Ectodermal cell (in vitro differentiated cells): ENCODE measurements at regions not wholly inside any gene's neighbourhood (a gene's known extent, or its start where the extent isn't known, plus 50 kb on each side); places are given as distances from the start of the nearest gene placed in this dataset.

Source experiments
- H3K27ac ChIP-seq: 2 replicates; pipeline ENCODE4 v1.7.0; 2013; ENCODE audit warnings: mild to moderate bottlenecking, low read depth, low read length; ENCODE audit not compliant: insufficient read depth, poor library complexity, severe bottlenecking
- H3K27me3 ChIP-seq: 2 replicates; pipeline ENCODE4 v1.7.0; 2013; ENCODE audit warnings: mild to moderate bottlenecking, low read length; ENCODE audit not compliant: insufficient read depth, control insufficient read depth, poor library complexity, severe bottlenecking
- H3K36me3 ChIP-seq: one replicate; pipeline ENCODE4 v1.7.0; 2013; ENCODE audit warnings: low read length; ENCODE audit not compliant: control insufficient read depth, insufficient read depth
- H3K4me1 ChIP-seq: one replicate; pipeline ENCODE4 v1.7.0; 2013; ENCODE audit warnings: low read length; ENCODE audit not compliant: control insufficient read depth, insufficient read depth
- H3K4me3 ChIP-seq: 2 replicates; pipeline ENCODE4 v1.7.0; 2013; ENCODE audit warnings: low read depth, low read length, control low read depth; ENCODE audit not compliant: insufficient read depth
- H3K9me3 ChIP-seq: 2 replicates; pipeline ENCODE4 v1.7.0; 2013; ENCODE audit warnings: mild to moderate bottlenecking, low read length, moderate library complexity; ENCODE audit not compliant: control insufficient read depth
- WGBS, 2 experiments: methylation state at CpG; one replicate each; pipeline ENCODE4 v1.1.7; 2013; ENCODE audit warnings: missing lambda C conversion rate in 2 of 2; 5-methylcytosine and 5-hydroxymethylcytosine counted together

DNA sequence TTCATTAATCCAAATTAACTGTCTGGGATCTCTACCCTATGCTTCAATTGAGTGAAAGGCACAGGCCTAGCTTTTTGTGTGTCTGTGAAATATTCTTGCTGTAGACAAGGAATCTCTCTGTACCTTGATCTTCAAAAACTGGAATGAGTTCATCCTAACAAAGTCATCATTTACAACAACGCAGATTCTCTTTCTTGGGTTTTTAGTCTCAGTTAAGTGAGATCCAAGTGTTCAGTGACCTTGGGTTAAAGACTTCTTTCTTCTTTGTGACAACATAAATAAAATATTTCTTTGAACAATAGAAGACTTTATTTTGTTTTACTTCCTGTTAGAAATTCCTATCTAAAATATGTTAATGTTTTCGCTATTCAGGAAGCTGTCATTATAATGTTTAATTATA, 192.2 kb upstream of the LMNTD1 start:
- Histone ChIP-seq H3K4me3 (no peak overlapping the region), H3K27ac (no peak overlapping the region), H3K4me1 (no peaks in the 10 kb centered on the region), H3K36me3 (no peaks in the 10 kb centered on the region), H3K27me3 (no peaks in the 10 kb centered on the region), H3K9me3 (no peaks in the 10 kb centered on the region)
- 89% methylated on average over 1 of the region's 2 CpGs; no CpG with 5 or more reads in 1 of the 2 experiments for WGBS, 2 experiments

DNA sequence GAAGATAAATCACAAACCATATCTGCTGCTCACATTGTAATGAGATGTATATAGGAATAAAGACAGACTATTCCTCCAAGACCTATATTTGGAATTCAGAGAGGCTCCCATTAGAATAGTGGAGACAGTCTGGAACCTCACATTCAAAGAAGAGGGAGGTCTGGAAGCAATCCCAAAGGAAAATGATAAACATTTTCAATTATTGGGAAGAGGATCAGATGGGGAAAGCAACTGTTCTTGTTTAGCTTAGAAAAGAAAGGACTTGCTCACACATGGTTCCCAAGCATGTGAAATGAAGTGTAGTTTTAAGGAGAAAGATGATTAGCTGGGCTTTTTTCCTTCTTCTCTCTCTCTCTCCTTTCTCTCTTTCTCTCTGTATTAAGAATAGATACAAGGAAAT, 193.0 kb upstream of the LMNTD1 start:
- Histone ChIP-seq H3K4me3 (no peak overlapping the region), H3K27me3 (no peaks in the 10 kb centered on the region), H3K4me1 (no peaks in the 10 kb centered on the region), H3K9me3 (no peaks in the 10 kb centered on the region), H3K36me3 (no peaks in the 10 kb centered on the region), H3K27ac (no peak overlapping the region)

DNA sequence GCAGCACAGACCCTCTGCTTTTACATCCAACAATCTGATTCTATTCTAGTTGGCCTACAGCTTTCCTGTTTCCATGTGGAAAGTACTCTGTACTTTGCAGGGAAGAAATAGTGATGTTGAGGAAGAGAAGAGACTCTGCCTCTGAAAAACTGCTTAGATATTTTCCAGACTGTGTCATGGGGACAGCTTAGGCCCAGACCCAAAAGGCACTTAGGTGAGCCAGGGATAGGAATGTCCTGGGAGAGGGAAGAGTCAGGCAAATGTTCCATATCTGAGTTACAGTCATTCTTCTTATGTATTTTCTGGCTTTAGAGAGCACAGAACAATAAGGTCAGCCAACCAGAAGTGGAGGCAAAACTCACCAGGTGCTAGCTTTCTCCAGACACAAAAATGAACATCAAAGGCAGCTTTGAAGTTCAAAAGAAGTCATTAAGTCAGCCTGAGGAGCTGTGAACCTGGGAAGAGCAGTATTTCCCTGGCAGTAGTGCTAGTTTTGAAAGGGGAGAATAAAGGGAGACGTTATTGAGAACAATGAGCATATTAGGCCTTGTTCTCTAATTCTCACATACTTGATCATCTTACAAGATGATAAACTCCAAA, 199.7 kb upstream of the LMNTD1 start:
- no peak overlapping the region for H3K27ac ChIP-seq
- H3K27me3 ChIP-seq, result no peaks in the 10 kb centered on the region
- H3K4me1 ChIP-seq, result no peaks in the 10 kb centered on the region
- no peaks in the 10 kb centered on the region for H3K9me3 ChIP-seq
- 100% methylated on average over 1 of the region's 1 CpG; no CpG with 5 or more reads in 1 of the 2 experiments for WGBS, 2 experiments
- H3K4me3 ChIP-seq, result no peak overlapping the region
- H3K36me3 ChIP-seq, result no peaks in the 10 kb centered on the region

DNA sequence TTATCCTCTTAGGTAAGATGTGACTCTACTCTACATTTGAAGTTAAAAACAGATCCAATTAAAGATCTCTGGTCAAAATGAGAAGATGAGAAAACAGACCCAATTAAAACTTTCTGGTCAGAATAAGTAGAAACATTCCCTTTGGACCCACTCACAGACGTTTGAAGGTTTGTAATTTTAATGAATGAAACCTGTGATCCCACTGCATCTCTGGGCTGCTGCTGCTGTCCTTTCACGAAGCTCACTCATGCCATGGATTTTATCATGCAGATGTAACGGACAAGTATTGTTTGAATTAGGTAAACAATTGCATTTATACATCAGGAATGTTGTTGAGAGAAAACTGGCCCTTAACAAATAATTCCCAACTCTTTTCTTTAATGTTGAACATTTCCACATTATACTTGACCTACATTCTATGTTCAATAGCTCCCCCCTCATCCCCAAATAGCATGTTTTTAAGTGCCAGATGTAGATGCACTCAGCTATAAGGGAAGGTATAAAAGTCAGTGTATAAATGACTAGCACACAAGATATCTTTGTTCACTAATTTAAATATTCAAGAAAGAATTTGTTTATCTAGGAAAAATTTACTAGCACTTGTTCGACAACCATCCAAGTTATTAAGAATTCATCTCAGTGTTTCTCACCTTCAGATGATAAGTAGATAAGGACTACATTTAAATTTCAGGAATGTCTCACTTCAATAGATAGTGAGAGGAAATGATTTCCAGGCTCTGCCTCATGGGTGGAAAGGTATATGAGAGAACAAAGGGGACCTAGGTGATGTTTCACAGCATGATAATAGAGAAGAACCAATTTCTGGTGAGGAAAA, 202.3 kb upstream of the LMNTD1 start:
- no peak overlapping the region for H3K27ac ChIP-seq
- no peaks in the 10 kb centered on the region for H3K36me3 ChIP-seq
- no peaks in the 10 kb centered on the region for H3K9me3 ChIP-seq
- no peak overlapping the region for H3K4me3 ChIP-seq
- WGBS, 2 experiments, result 71 to 75% methylated on average over 3 of the region's 4 CpGs
- no peaks in the 10 kb centered on the region for H3K27me3 ChIP-seq
- H3K4me1 ChIP-seq, result no peaks in the 10 kb centered on the region

DNA sequence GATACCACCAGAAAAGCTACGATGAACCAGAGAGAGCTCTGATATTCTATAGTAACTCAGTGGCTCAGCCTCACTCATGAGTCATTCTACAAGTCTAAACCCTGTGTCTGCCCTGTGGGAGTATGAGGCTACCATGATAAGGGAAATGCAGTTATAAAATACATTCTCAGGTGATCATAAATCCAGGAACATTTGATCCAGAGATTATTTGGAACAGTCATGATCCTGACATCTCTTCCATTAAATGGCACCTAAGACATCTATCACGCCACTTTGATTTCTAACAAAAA, 202.6 kb upstream of the RASSF8 start:
- 87 to 91% methylated on average over 1 to 2 of the region's 2 CpGs for WGBS, 2 experiments
- no peaks in the 10 kb centered on the region for H3K4me1 ChIP-seq
- no peak overlapping the region for H3K4me3 ChIP-seq
- H3K27ac ChIP-seq, result no peak overlapping the region
- no peaks in the 10 kb centered on the region for H3K36me3 ChIP-seq
- no peaks in the 10 kb centered on the region for H3K9me3 ChIP-seq
- H3K27me3 ChIP-seq, result no peaks in the 10 kb centered on the region

DNA sequence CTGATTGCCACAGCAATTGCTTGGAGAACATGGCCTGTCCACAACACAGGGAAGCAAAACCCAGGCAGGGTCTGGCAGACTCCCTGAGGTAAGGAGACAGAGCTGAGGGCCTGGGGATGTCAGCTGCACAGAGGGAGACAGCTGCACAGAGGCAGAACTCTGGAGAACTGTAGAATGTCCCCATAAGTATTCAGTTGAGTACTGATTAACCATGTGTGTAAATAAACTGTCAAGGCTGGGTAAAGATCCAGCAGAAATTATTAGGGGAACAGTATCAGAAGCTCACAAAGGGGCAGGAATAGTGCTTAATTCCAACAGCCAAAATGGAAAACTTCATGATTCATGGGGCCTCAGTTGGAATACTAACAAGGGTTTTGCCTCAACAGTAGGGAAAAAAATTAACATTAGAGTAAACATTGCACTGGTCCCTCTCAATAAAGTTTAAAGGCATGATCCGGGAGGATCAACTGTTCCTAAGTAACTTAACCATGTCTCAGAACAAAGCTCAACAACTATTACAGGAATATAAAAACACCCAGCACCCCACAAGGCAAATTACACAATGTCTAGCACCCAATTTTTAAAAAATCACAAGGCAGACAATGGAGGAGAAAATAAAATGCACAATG, 201.3 kb upstream of the RASSF8 start:
- Histone ChIP-seq H3K4me1 (no peaks in the 10 kb centered on the region), H3K9me3 (no peaks in the 10 kb centered on the region), H3K27me3 (no peaks in the 10 kb centered on the region), H3K27ac (no peak overlapping the region), H3K4me3 (no peak overlapping the region), H3K36me3 (no peaks in the 10 kb centered on the region)
- 93 to 94% methylated on average over 1 of the region's 1 CpG for WGBS, 2 experiments

DNA sequence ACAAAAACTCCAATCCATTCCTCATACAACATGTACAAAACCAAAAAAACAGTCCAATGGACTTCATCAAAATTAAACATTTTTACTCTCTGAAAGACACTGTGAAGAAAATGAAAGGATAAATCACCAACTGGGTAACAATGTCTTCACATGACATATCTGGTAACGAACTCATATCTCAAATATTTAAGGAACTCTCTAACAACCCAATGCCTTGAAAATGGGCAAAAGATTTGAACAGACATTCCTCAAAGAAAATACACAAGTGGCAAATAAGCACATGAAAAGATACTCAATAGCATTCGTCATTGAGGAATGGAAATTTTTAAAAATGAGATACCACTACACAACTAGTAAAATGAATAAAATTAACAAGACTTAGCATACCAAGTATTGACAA, 198.7 kb upstream of the RASSF8 start:
- no peaks in the 10 kb centered on the region for H3K9me3 ChIP-seq
- 87 to 93% methylated on average over 1 of the region's 2 CpGs for WGBS, 2 experiments

DNA sequence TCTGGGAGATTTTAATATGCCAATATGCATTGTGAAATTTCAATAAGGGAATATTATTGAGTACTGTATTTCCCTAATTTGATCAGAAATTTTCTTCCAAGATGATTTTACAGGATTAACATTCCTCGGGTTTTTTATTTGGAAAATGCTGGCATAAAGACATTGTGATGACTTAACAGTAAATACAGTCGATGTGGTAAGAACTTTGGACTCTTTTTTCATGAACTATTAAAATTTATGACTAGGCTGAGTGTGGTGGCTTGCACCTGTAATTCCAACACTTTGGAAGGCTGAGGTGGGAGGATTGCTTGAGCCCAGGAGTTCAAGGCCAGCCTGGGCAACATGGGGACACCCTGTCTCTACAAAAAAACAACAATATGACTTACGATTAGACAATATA, 197.1 kb upstream of the RASSF8 start:
- H3K9me3 ChIP-seq, result no peaks in the 10 kb centered on the region
- no peak overlapping the region for H3K4me3 ChIP-seq
- H3K36me3 ChIP-seq, result no peaks in the 10 kb centered on the region
- no peaks in the 10 kb centered on the region for H3K27me3 ChIP-seq
- H3K4me1 ChIP-seq, result no peaks in the 10 kb centered on the region
- no peak overlapping the region for H3K27ac ChIP-seq
- 95 to 98% methylated on average over 2 to 3 of the region's 3 CpGs for WGBS, 2 experiments

More for the DNA sequence above, 198.7 kb upstream of the RASSF8 start:
- H3K27ac ChIP-seq, result no peak overlapping the region
- H3K27me3 ChIP-seq, result no peaks in the 10 kb centered on the region
- H3K36me3 ChIP-seq, result no peaks in the 10 kb centered on the region
- H3K4me3 ChIP-seq, result no peak overlapping the region
- H3K4me1 ChIP-seq, result no peaks in the 10 kb centered on the region

DNA sequence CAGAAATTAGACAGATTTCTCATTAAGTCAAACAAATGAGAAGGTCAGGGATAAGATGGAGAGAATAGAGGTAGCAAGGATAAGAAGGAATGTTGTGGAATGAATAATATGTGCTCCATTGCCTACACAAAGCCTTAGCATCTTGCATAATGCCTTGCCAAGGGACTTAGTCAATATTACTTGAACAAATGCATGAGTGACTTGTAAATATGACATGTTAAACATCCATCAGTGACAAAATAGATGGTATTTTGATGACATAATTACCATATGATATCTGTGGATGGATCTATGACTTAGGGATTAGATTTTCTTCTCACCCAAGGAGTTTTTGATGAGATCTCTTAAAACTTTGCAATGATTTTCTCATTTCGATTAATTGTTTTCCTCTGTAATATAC, 194.1 kb upstream of the RASSF8 start:
- 100% methylated on average over 1 of the region's 1 CpG; no CpG with 5 or more reads in 1 of the 2 experiments for WGBS, 2 experiments

DNA sequence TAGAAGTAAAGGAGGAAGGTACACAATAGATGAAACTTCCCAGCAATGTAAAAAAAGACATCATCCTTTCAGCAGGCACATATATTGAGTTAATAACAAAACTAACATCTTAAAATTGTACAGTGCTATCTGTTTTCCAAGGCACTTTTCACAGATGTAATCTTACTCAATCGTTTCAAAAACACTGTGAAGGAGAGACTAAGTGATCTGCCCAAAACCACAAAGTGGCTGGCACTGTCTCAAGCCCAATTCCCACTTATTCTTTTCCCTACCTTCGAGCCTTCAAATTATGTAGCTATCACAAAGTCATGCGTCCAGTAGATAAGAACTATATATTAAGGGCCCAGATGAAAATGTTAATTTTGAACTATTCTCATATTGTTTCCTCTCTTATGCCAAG, 193.6 kb upstream of the RASSF8 start:
- WGBS, 2 experiments, result 93 to 97% methylated on average over 1 to 3 of the region's 3 CpGs
- no peaks in the 10 kb centered on the region for H3K9me3 ChIP-seq
- H3K27ac ChIP-seq, result no peak overlapping the region
- no peaks in the 10 kb centered on the region for H3K36me3 ChIP-seq
- no peaks in the 10 kb centered on the region for H3K27me3 ChIP-seq
- no peak overlapping the region for H3K4me3 ChIP-seq
- no peaks in the 10 kb centered on the region for H3K4me1 ChIP-seq

More for the DNA sequence above, 194.1 kb upstream of the RASSF8 start:
- Histone ChIP-seq H3K27me3 (no peaks in the 10 kb centered on the region), H3K27ac (no peak overlapping the region), H3K36me3 (no peaks in the 10 kb centered on the region), H3K4me3 (no peak overlapping the region), H3K9me3 (no peaks in the 10 kb centered on the region), H3K4me1 (no peaks in the 10 kb centered on the region)
